DOHH2 (cell line): ENCODE measurements at regions not wholly inside any gene's neighbourhood (a gene's known extent, or its start where the extent isn't known, plus 50 kb on each side); places are given as distances from the start of the nearest gene placed in this dataset.

Experiments used
- H3F3A ChIP-seq: fragments of 200-600 bp; sonication (generic), shearing (Covaris generic); 2 replicates; pipeline ENCODE4 v1.6.0; 2016; ENCODE audit warnings: antibody characterized with exemption, mild to moderate bottlenecking; ENCODE audit not compliant: control insufficient read depth, insufficient read depth
- H3K27ac ChIP-seq: fragments of 200-600 bp; sonication (generic); 2 replicates; pipeline ENCODE4 v1.5.1; 2014; ENCODE audit warnings: low read depth, mild to moderate bottlenecking, low read length, moderate library complexity
- H3K27me3 ChIP-seq: fragments of 200-600 bp; sonication (generic); 2 replicates; pipeline ENCODE4 v1.6.1; 2014; ENCODE audit warnings: mild to moderate bottlenecking, low read length, mixed read lengths; ENCODE audit not compliant: control insufficient read depth
- H3K36me3 ChIP-seq: fragments of 200-600 bp; sonication (generic); 2 replicates; pipeline ENCODE4 v1.6.1; 2014; ENCODE audit warnings: mild to moderate bottlenecking, low read length, moderate library complexity, mixed read lengths; ENCODE audit not compliant: control insufficient read depth
- H3K4me1 ChIP-seq: fragments of 200-600 bp; sonication (generic); 2 replicates; pipeline ENCODE4 v1.6.1; 2014; ENCODE audit warnings: mild to moderate bottlenecking, low read length, mixed read lengths; ENCODE audit not compliant: control insufficient read depth
- H3K4me2 ChIP-seq: fragments of 200-600 bp; sonication (generic); 2 replicates; pipeline ENCODE4 v1.6.0; 2014; ENCODE audit warnings: mild to moderate bottlenecking, low read length, moderate library complexity
- H3K4me3 ChIP-seq: fragments of 200-600 bp; sonication (generic); 2 replicates; pipeline ENCODE4 v1.5.1; 2014; ENCODE audit warnings: mild to moderate bottlenecking, low read length, mixed read lengths
- H3K79me2 ChIP-seq: fragments of 200-600 bp; sonication (generic); 2 replicates; pipeline ENCODE4 v1.6.1; 2014; ENCODE audit warnings: mild to moderate bottlenecking, low read length, mixed read lengths; ENCODE audit not compliant: control insufficient read depth
- H3K9me2 ChIP-seq: fragments of 200-600 bp; sonication (generic); replicated peaks from 2 replicates; pipeline ENCODE4 v1.6.1; 2014; ENCODE audit warnings: mild to moderate bottlenecking, low read length, mixed read lengths; ENCODE audit not compliant: control insufficient read depth
- H3K9me3 ChIP-seq: fragments of 200-600 bp; sonication (generic); 2 replicates; pipeline ENCODE4 v1.6.1; 2014; ENCODE audit warnings: antibody characterized with exemption, low read length, mixed read lengths; ENCODE audit not compliant: control insufficient read depth, insufficient read depth
- H4K20me1 ChIP-seq: fragments of 200-600 bp; sonication (generic); 2 replicates; pipeline ENCODE4 v1.6.0; 2014; ENCODE audit warnings: low read depth, mild to moderate bottlenecking, antibody characterized with exemption, low read length, moderate library complexity; ENCODE audit not compliant: control insufficient read depth, insufficient read depth
- CTCF ChIP-seq: fragments of 200-600 bp; sonication (generic); IDR thresholded peaks from one replicate; pipeline ENCODE4 v1.5.1; 2014; ENCODE audit warnings: antibody characterized with exemption, mild to moderate bottlenecking, low read depth, low read length; ENCODE audit not compliant: poor library complexity, severe bottlenecking
- EZH2phosphoT487 ChIP-seq: fragments of 200-600 bp; sonication (generic); IDR thresholded peaks from 2 replicates; pipeline ENCODE4 v1.6.1; 2017; ENCODE audit warnings: borderline replicate concordance, mild to moderate bottlenecking, antibody characterized with exemption, low read length, moderate library complexity, mixed read lengths

- Histone ChIP-seq H3K27me3 (no peaks in the 10 kb centered on the region), H3K4me1 (no peaks in the 10 kb centered on the region), H3K9me3 (no peaks in the 10 kb centered on the region), H3K4me2 (no peak overlapping the region), H3K79me2 (no peaks in the 10 kb centered on the region), H3K36me3 (no peaks in the 10 kb centered on the region), H3F3A (no peaks in the 10 kb centered on the region), H3K27ac (no peak overlapping the region), H3K4me3 (no peak overlapping the region), H4K20me1 (no peaks in the 10 kb centered on the region), H3K9me2 (no peaks in the 10 kb centered on the region)
- TF ChIP-seq CTCF (no peak), EZH2phosphoT487 (no peak)
These were observed 452.7 kb upstream of the FAT1 start for GRCh38 chr4:187176261-187176910.

GRCh38 chr4:187178084-187178483 lies 454.4 kb upstream of the FAT1 start:
- H3K79me2 ChIP-seq: no peaks in the 10 kb centered on the region
- H3K9me2 ChIP-seq: no peaks in the 10 kb centered on the region
- no peaks in the 10 kb centered on the region for H3K36me3 ChIP-seq
- no peaks in the 10 kb centered on the region for H4K20me1 ChIP-seq
- no peaks in the 10 kb centered on the region for H3K9me3 ChIP-seq
- no peak overlapping the region for H3K27ac ChIP-seq
- no peak for TF ChIP-seq EZH2phosphoT487
- no peak for TF ChIP-seq CTCF
- H3F3A ChIP-seq: no peaks in the 10 kb centered on the region
- H3K4me1 ChIP-seq: no peaks in the 10 kb centered on the region
- H3K4me3 ChIP-seq: no peak overlapping the region
- no peak overlapping the region for H3K4me2 ChIP-seq
- no peaks in the 10 kb centered on the region for H3K27me3 ChIP-seq

GRCh38 chr4:187178587-187178986 lies 454.9 kb upstream of the FAT1 start:
- no peak overlapping the region for H3K4me2 ChIP-seq
- H3K9me2 ChIP-seq: no peaks in the 10 kb centered on the region
- no peaks in the 10 kb centered on the region for H3K79me2 ChIP-seq
- no peaks in the 10 kb centered on the region for H3K27me3 ChIP-seq
- H4K20me1 ChIP-seq: no peaks in the 10 kb centered on the region
- no peak overlapping the region for H3K27ac ChIP-seq
- H3K9me3 ChIP-seq: no peaks in the 10 kb centered on the region
- no peak for TF ChIP-seq CTCF
- no peak for TF ChIP-seq EZH2phosphoT487
- no peak overlapping the region for H3K4me3 ChIP-seq
- H3K36me3 ChIP-seq: no peaks in the 10 kb centered on the region
- H3K4me1 ChIP-seq: no peaks in the 10 kb centered on the region
- H3F3A ChIP-seq: no peaks in the 10 kb centered on the region
